HUDEP-2 (cell line): ENCODE measurements at regions not wholly inside any gene's neighbourhood (a gene's known extent, or its start where the extent isn't known, plus 50 kb on each side); places are given as distances from the start of the nearest gene placed in this dataset.

ENCODE experiments used
- DNase-seq, 76 experiments: peaks; one replicate each; lab custom pipeline; 2025; ENCODE audit not compliant: unreplicated experiment in 76 of 76; lab: John Stamatoyannopoulos, UW

- no peak for DNase-seq
Observed at GRCh38 chr2:34670482-34670881, 1071.4 kb upstream of the FAM98A start.

- DNase-seq = no peak
Observed at GRCh38 chr2:34666821-34667220, 1067.7 kb upstream of the FAM98A start.

- no peak for DNase-seq
Observed at GRCh38 chr2:34664266-34664665, 1065.2 kb upstream of the FAM98A start.

GRCh38 chr2:34663314-34663713, 1064.2 kb upstream of the FAM98A start:
- DNase-seq = no peak

- no peak for DNase-seq
Observed at GRCh38 chr2:34660741-34661140, 1061.6 kb upstream of the FAM98A start.

GRCh38 chr2:34656632-34657031, 1057.5 kb upstream of the FAM98A start:
- no peak for DNase-seq

- DNase-seq = peak in 1 of 76 experiments; percentile 0
Observed at GRCh38 chr2:34652636-34653035, 1053.5 kb upstream of the FAM98A start.

GRCh38 chr2:34646901-34647300, 1047.8 kb upstream of the FAM98A start:
- no peak for DNase-seq

GRCh38 chr2:34632327-34632726, 1033.2 kb upstream of the FAM98A start:
- no peak for DNase-seq

GRCh38 chr2:34627003-34627402, 1027.9 kb upstream of the FAM98A start:
- DNase-seq = no peak

GRCh38 chr2:34604164-34604563, 1005.1 kb upstream of the FAM98A start:
- DNase-seq = no peak

- no peak for DNase-seq
Observed at GRCh38 chr2:34602262-34602661, 1003.2 kb upstream of the FAM98A start.

GRCh38 chr2:34601561-34601960, 1002.5 kb upstream of the FAM98A start:
- no peak for DNase-seq

GRCh38 chr2:34578641-34579040, 979.5 kb upstream of the FAM98A start:
- peak in 1 of 76 experiments; percentile 0 for DNase-seq

GRCh38 chr2:34570266-34570872, 971.3 kb upstream of the FAM98A start:
- peak in 10 of 76 experiments; percentile 2 to 58 (median 19) for DNase-seq

- no peak for DNase-seq
Observed at GRCh38 chr2:34567128-34567527, 968.0 kb upstream of the FAM98A start.

- no peak for DNase-seq
Observed at GRCh38 chr2:34552337-34552736, 953.2 kb upstream of the FAM98A start.

GRCh38 chr2:34549710-34550345, 950.7 kb upstream of the FAM98A start:
- no peak for DNase-seq

GRCh38 chr2:34547900-34548299, 948.8 kb upstream of the FAM98A start:
- no peak for DNase-seq

- DNase-seq = no peak
Observed at GRCh38 chr2:34547340-34547739, 948.2 kb upstream of the FAM98A start.

GRCh38 chr2:34545486-34546136, 946.5 kb upstream of the FAM98A start:
- no peak for DNase-seq

- no peak for DNase-seq
Observed at GRCh38 chr2:34534761-34535160, 935.7 kb upstream of the FAM98A start.
